ENCODE measurements at regions not wholly inside any gene's neighbourhood (a gene's known extent, or its start where the extent isn't known, plus 50 kb on each side); places are given as distances from the start of the nearest gene placed in this dataset.

DNA sequence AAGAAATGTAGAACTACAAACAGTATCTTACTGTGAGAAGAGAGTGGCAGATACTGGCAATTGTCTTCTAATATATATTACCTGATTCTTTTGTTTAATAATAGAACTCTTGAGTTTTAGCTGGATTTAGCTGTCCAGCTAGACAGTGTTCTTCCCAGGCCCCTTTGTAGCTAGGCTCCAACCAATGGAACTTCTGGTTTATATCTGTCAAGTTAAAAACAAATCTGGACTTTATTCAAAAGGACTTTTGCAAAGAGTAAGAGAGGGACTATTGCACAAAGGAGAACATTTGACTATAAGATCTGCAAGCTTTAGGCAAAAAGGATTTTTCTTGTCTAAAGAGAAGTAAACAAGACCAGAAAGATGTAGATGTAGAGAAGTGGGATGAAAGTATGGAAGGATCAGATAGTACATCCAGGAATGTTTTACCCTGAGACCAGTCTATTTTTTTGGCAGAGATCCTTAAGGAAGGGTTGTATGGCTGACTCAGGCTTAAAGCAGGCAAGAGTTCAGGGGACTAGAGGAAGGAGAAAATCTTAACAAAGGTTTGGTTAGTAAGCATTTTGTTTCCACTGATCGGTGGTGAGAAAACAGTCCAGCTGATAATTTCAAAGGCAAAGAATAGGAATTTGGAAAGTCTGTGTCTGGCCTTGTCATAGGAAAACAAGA lies 111.1 kb upstream of the PLEKHA5 start:
- H3K4me3 ChIP-seq (ENCODE audit: low read length): no peak overlapping the region
- H3K9me3 ChIP-seq (ENCODE audit: control insufficient read depth, low read length): no peaks in the 10 kb centered on the region
- H3K9ac ChIP-seq (ENCODE audit: low read length): peak overlapping the region; percentile 42
- H3K27me3 ChIP-seq (replicated peaks; ENCODE audit: control insufficient read depth, insufficient read depth, low read length): no peaks in the 10 kb centered on the region
- peaks cover 35% of the 10 kb centered on the region for H3K4me1 ChIP-seq (ENCODE audit: control insufficient read depth, insufficient read depth, low read length)
- DNase-seq (ENCODE audit: low read depth): peak; percentile 67
- H3K36me3 ChIP-seq (ENCODE audit: control insufficient read depth, insufficient read depth, low read length, severe bottlenecking): no peaks in the 10 kb centered on the region

DNA sequence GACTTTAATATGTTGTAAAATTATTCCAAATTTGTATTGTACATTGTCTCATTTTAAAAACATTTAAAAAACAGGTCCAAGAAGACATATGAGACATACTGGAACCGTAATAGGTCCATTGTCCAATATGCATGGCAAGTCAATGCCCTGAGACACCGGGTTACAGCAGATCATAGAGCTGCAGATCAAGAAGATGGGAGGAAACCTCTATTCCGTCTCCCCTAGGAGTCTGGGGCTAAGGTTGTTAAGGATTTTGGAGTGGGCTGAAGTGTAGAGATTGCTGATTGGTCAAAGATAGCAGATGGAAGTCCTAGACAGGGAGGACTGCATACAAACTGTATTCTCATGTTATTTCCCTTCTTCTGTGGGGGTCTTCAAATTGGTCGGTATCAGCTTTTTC lies 108.3 kb upstream of the PLEKHA5 start:
- Histone ChIP-seq H3K9ac (ENCODE audit: low read length) (no peak overlapping the region), H3K4me1 (ENCODE audit: control insufficient read depth, insufficient read depth, low read length) (peaks cover 21% of the 10 kb centered on the region), H3K36me3 (ENCODE audit: control insufficient read depth, insufficient read depth, low read length, severe bottlenecking) (no peaks in the 10 kb centered on the region), H3K4me3 (ENCODE audit: low read length) (no peak overlapping the region), H3K9me3 (ENCODE audit: control insufficient read depth, low read length) (no peaks in the 10 kb centered on the region), H3K27me3 (replicated peaks; ENCODE audit: control insufficient read depth, insufficient read depth, low read length) (no peaks in the 10 kb centered on the region)
- no peak for DNase-seq (ENCODE audit: low read depth)

DNA sequence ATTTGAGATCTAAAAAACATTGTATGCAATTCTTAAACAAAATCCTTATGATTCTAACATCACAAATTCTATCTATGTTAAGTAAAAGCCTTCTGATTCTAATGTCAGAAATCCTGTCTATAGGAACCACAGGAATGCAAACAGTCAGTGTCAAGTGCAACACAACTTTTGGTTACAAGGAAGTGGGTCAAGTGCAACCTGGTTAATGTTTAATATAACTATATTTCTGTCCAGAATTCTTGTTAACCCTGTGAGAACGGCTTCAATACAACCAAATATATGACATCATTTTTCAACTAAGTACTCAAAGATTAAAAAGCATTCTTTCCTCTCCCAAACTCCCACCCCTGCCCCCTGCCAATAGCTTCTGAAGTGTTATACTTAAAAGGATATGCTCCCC lies 107.9 kb upstream of the PLEKHA5 start:
- peaks cover 17% of the 10 kb centered on the region for H3K4me1 ChIP-seq (ENCODE audit: control insufficient read depth, insufficient read depth, low read length)
- H3K4me3 ChIP-seq (ENCODE audit: low read length): no peak overlapping the region
- H3K36me3 ChIP-seq (ENCODE audit: control insufficient read depth, insufficient read depth, low read length, severe bottlenecking): no peaks in the 10 kb centered on the region
- no peak overlapping the region for H3K9ac ChIP-seq (ENCODE audit: low read length)
- no peaks in the 10 kb centered on the region for H3K27me3 ChIP-seq (replicated peaks; ENCODE audit: control insufficient read depth, insufficient read depth, low read length)
- no peak for DNase-seq (ENCODE audit: low read depth)
- no peaks in the 10 kb centered on the region for H3K9me3 ChIP-seq (ENCODE audit: control insufficient read depth, low read length)

DNA sequence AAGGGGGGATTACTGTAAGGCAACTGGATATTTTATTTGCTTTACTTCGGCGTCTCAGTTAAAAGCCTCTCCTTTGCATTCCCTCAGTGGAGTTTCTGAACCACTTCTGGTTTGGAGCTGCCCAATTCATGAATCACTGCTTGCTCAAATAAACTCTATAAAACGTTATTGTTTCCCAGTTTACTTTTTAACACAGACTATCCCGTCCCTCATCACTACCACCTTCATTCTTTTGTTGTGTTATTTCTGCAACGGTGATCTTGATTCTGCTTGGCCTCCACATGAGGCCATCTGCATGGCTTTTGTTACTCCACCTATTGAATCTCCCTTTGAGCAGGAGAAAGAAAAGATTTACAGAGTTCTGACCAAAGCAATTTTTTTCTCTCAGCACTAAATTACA lies 104.0 kb upstream of the PLEKHA5 start:
- Histone ChIP-seq H3K4me3 (ENCODE audit: low read length) (no peak overlapping the region), H3K9me3 (ENCODE audit: control insufficient read depth, low read length) (no peaks in the 10 kb centered on the region), H3K9ac (ENCODE audit: low read length) (no peak overlapping the region), H3K4me1 (ENCODE audit: control insufficient read depth, insufficient read depth, low read length) (peaks cover 2% of the 10 kb centered on the region), H3K27me3 (replicated peaks; ENCODE audit: control insufficient read depth, insufficient read depth, low read length) (no peaks in the 10 kb centered on the region), H3K36me3 (ENCODE audit: control insufficient read depth, insufficient read depth, low read length, severe bottlenecking) (no peaks in the 10 kb centered on the region)
- no peak for DNase-seq (ENCODE audit: low read depth)

DNA sequence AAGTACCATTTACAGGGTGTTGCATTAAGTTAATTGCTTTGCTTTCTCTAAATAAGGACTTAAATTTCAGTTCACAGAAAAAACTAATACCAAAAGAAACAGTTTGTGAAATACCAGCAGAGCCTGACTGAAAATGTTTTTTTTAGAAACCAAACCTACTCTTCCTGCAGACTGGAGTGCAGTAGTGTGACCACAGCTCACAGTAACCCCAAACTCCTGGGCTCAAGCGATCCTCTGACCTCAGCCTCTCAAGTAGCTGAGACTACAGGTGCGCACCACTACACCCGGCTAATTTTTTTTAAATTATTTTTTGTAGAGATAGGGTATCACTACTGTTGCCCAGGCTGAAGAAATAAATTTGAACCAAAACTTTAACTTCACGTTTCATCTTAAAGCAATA lies 103.5 kb upstream of the PLEKHA5 start:
- Histone ChIP-seq H3K4me3 (ENCODE audit: low read length) (no peak overlapping the region), H3K27me3 (replicated peaks; ENCODE audit: control insufficient read depth, insufficient read depth, low read length) (no peaks in the 10 kb centered on the region), H3K36me3 (ENCODE audit: control insufficient read depth, insufficient read depth, low read length, severe bottlenecking) (no peaks in the 10 kb centered on the region), H3K9me3 (ENCODE audit: control insufficient read depth, low read length) (no peaks in the 10 kb centered on the region), H3K9ac (ENCODE audit: low read length) (no peak overlapping the region), H3K4me1 (ENCODE audit: control insufficient read depth, insufficient read depth, low read length) (peaks cover 7% of the 10 kb centered on the region)
- no peak for DNase-seq (ENCODE audit: low read depth)

DNA sequence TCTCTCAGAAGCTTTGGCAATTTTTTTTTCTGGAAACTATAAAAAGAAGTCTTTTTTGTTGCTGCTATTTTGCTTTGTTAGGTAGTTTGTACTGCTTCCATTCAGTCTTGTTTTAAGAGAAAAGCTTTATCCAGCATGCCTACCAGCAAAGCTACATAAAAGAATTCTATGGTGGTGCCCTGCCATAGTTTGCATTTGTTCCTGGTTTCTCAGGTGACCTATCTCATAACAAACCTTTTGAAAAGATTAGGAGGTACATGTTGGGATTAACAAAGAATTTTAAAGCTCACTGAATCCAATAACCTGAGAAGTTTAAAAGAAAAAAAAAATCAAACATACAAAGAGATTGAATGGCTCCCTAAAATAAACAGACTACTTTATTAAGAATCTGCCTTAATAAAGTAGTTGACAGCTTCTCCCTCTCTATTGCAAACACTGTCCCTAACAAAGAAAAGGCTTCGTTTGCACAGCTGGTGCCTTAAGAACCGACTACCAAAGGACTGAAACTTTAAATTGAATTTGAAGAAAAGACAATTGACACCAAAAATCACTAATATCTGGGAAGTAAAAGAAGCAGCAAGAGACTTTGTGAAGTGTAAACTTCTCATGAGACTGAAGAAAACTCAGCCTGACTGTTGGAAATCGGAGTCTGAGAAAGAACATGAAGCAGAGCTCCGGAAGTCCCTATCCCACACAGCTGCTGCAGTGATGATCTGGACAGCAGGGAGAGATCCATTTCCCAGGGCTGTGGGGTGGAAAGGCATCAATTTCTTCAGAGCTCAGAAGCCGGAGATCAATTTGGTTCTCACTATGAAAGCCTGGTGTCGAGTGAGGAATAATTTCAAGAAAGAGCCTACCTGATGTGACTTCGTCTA lies 102.7 kb upstream of the PLEKHA5 start:
- DNase-seq (ENCODE audit: low read depth): no peak
- Histone ChIP-seq H3K27me3 (replicated peaks; ENCODE audit: control insufficient read depth, insufficient read depth, low read length) (no peaks in the 10 kb centered on the region), H3K4me1 (ENCODE audit: control insufficient read depth, insufficient read depth, low read length) (peaks cover 12% of the 10 kb centered on the region), H3K36me3 (ENCODE audit: control insufficient read depth, insufficient read depth, low read length, severe bottlenecking) (no peaks in the 10 kb centered on the region), H3K9me3 (ENCODE audit: control insufficient read depth, low read length) (no peaks in the 10 kb centered on the region), H3K4me3 (ENCODE audit: low read length) (no peak overlapping the region), H3K9ac (ENCODE audit: low read length) (no peak overlapping the region)

DNA sequence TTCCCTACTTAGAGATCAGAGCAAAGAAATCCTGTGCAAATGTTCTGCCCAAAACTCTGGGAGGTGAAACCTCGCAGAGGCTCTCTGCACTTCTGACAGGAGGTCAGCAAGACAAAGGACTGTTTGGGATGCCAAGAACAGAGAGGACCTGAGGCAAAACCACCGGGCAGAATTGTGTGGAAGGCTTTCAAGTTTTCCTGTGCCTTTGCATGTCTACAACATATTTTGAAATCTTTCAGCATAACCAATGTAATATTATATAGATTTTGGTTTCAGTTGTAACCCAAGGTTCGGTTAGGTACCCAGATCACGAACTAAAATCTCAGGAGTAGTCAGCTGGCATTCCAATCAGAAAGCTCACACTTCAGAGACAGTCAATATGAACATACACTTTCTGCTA lies 99.4 kb upstream of the PLEKHA5 start:
- no peak overlapping the region for H3K9ac ChIP-seq (ENCODE audit: low read length)
- peaks cover 15% of the 10 kb centered on the region for H3K4me1 ChIP-seq (ENCODE audit: control insufficient read depth, insufficient read depth, low read length)
- H3K9me3 ChIP-seq (ENCODE audit: control insufficient read depth, low read length): peaks cover 3% of the 10 kb centered on the region
- H3K36me3 ChIP-seq (ENCODE audit: control insufficient read depth, insufficient read depth, low read length, severe bottlenecking): no peaks in the 10 kb centered on the region
- H3K4me3 ChIP-seq (ENCODE audit: low read length): no peak overlapping the region
- H3K27me3 ChIP-seq (replicated peaks; ENCODE audit: control insufficient read depth, insufficient read depth, low read length): no peaks in the 10 kb centered on the region
- peak; percentile 60 for DNase-seq (ENCODE audit: low read depth)

DNA sequence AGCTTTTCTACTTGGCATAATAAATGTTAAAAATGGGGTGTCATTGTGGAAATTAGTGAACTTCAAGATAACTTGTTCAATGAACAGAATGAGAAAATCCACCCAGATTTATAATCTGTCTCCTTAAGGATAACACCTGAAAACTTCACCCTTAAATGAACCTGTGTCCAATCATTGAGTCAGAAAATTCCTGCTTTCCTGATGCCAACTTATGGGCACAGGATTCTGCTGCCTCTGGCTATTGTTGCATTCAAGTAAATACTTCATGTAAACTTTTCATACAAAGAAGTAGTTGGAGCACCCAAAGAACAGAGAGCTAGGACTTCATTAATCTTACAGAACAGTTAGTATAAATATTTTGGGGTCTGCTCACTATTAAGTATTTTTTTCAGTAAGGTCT lies 98.9 kb upstream of the PLEKHA5 start:
- no peaks in the 10 kb centered on the region for H3K27me3 ChIP-seq (replicated peaks; ENCODE audit: control insufficient read depth, insufficient read depth, low read length)
- H3K9me3 ChIP-seq (ENCODE audit: control insufficient read depth, low read length): peaks cover 3% of the 10 kb centered on the region
- H3K9ac ChIP-seq (ENCODE audit: low read length): no peak overlapping the region
- no peaks in the 10 kb centered on the region for H3K36me3 ChIP-seq (ENCODE audit: control insufficient read depth, insufficient read depth, low read length, severe bottlenecking)
- no peak overlapping the region for H3K4me3 ChIP-seq (ENCODE audit: low read length)
- DNase-seq (ENCODE audit: low read depth): peak; percentile 42
- H3K4me1 ChIP-seq (ENCODE audit: control insufficient read depth, insufficient read depth, low read length): peaks cover 20% of the 10 kb centered on the region

DNA sequence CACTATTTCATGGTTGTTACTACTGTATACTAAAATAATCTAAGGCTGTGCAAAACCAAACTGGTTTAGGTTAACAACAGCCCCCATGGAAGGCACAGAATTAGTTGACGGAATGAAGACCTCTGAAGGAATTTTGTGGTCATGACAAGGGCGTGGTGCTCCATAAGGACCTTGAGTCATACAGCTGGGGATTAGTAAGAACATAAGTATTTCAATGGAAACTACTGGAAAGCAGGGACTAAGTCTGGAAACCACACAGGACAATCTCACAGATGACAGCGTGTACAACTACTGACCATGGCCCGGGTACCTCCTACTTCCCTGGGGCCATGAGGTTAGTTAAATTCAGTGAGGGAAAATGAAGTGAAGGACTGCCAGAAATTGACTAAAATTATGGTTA lies 98.5 kb upstream of the PLEKHA5 start:
- Histone ChIP-seq H3K36me3 (ENCODE audit: control insufficient read depth, insufficient read depth, low read length, severe bottlenecking) (no peaks in the 10 kb centered on the region), H3K4me3 (ENCODE audit: low read length) (no peak overlapping the region), H3K9me3 (ENCODE audit: control insufficient read depth, low read length) (peaks cover 3% of the 10 kb centered on the region), H3K4me1 (ENCODE audit: control insufficient read depth, insufficient read depth, low read length) (peaks cover 23% of the 10 kb centered on the region), H3K27me3 (replicated peaks; ENCODE audit: control insufficient read depth, insufficient read depth, low read length) (no peaks in the 10 kb centered on the region), H3K9ac (ENCODE audit: low read length) (no peak overlapping the region)
- DNase-seq (ENCODE audit: low read depth): peak; percentile 80

DNA sequence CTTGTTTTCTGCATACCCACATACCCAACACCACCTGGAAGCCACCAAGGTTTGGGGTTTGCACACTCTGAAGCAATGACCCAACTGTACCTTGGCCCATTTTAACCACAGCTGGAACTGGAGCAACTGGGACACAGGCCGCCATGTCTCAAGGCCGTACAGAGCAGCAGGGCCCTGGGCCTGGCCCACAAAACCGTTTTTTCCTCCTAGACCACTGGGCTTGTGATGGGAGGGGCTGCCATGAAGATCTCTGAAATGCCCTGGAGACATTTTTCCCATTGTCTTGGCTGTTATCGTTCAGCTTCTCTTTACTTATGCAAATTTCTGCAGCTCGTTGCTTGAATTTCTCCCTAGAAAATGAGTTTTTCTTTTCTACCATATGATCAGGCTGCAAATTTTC lies 96.7 kb upstream of the PLEKHA5 start:
- no peak for DNase-seq (ENCODE audit: low read depth)
- peaks cover 23% of the 10 kb centered on the region for H3K4me1 ChIP-seq (ENCODE audit: control insufficient read depth, insufficient read depth, low read length)
- no peak overlapping the region for H3K4me3 ChIP-seq (ENCODE audit: low read length)
- H3K27me3 ChIP-seq (replicated peaks; ENCODE audit: control insufficient read depth, insufficient read depth, low read length): no peaks in the 10 kb centered on the region
- peaks cover 3% of the 10 kb centered on the region for H3K9me3 ChIP-seq (ENCODE audit: control insufficient read depth, low read length)
- H3K9ac ChIP-seq (ENCODE audit: low read length): no peak overlapping the region
- no peaks in the 10 kb centered on the region for H3K36me3 ChIP-seq (ENCODE audit: control insufficient read depth, insufficient read depth, low read length, severe bottlenecking)

DNA sequence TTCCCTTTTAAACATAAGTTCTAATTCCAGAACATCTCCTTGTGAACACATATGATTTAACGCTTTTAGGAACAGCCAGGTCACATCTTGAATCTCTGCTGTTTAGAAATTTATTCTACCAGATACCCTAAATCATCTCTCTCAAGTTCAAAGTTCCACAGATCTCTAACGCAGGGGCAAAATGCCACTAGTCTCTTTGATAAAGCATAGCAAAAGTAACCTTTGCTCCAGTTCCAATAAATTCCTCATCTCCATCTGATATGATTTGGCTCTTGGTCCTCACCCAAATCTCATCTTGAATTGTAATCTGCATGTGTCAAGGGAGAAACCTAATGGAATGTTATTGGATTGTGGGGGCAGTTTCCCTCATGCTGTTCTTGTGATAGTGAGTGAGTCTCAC lies 96.3 kb upstream of the PLEKHA5 start:
- no peak overlapping the region for H3K4me3 ChIP-seq (ENCODE audit: low read length)
- H3K36me3 ChIP-seq (ENCODE audit: control insufficient read depth, insufficient read depth, low read length, severe bottlenecking): no peaks in the 10 kb centered on the region
- DNase-seq (ENCODE audit: low read depth): no peak
- no peaks in the 10 kb centered on the region for H3K27me3 ChIP-seq (replicated peaks; ENCODE audit: control insufficient read depth, insufficient read depth, low read length)
- H3K4me1 ChIP-seq (ENCODE audit: control insufficient read depth, insufficient read depth, low read length): peaks cover 23% of the 10 kb centered on the region
- no peak overlapping the region for H3K9ac ChIP-seq (ENCODE audit: low read length)
- peaks cover 3% of the 10 kb centered on the region for H3K9me3 ChIP-seq (ENCODE audit: control insufficient read depth, low read length)
